H54 (cell line): ENCODE measurements at regions not wholly inside any gene's neighbourhood (a gene's known extent, or its start where the extent isn't known, plus 50 kb on each side); places are given as distances from the start of the nearest gene placed in this dataset.
"Not testable (repeated sequence)": the region's sequence is repeated elsewhere in the genome, so short reads cannot be mapped to it uniquely, and the experiment has no call there.

Experiments used
- DNase-seq: peaks from one replicate; pipeline ENCODE4 v3.0.0; 2011; ENCODE audit warnings: low spot score, mixed read lengths; ENCODE audit not compliant: insufficient read length
- FAIRE-seq: peaks from 3 replicates; lab custom pipeline; 2011; peaks lifted over from hg19 to GRCh38; lab: Jason Lieb, UNC
- POLR2A ChIP-seq: IDR thresholded peaks from 2 replicates; pipeline ENCODE4 v1.6.1; 2011; ENCODE audit warnings: low read depth, mild to moderate bottlenecking, low read length

DNA sequence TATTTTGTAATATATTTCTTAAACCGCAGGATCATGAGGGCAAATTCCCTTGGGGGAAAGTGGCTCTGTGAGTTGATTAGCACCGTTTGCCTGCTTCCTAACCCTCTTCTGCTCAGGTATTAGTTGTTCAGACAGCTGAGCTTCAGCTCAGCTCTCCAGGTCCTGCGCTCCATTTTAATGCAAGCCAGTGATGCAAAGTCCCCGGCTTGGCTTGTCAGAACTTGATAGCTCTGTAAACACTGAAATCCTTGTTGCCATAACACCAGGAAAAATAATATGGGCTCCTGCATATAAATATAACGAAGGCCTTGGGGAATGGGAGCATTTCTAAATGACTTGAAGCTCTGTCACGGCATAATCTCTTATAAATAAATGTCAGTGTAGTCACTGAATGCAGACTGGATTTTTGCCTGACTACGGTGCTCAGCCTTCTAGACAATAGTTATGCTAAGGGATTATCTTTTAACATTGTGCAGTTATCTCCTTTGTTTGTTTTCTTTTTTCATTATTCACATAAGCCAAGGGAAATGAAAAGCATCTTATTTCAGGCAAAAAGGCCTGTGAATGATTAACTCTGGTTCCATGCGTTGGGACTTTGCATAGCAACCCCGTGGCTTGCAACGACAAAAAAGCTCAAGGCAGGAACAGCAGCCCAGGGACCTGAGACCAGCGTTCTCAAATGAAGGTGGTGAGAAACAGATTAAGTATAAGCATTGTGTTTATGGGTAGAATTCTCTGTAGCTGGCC is 253.2 kb downstream of the SPRY1 start:
- DNase-seq (no peak), FAIRE-seq (no peak)
- no peak for TF ChIP-seq POLR2A

GRCh38 chr4:123651066-123651465 is 254.5 kb downstream of the SPRY1 start:
- DNase-seq (no peak), FAIRE-seq (no peak)
- TF ChIP-seq POLR2A, result no peak

DNA sequence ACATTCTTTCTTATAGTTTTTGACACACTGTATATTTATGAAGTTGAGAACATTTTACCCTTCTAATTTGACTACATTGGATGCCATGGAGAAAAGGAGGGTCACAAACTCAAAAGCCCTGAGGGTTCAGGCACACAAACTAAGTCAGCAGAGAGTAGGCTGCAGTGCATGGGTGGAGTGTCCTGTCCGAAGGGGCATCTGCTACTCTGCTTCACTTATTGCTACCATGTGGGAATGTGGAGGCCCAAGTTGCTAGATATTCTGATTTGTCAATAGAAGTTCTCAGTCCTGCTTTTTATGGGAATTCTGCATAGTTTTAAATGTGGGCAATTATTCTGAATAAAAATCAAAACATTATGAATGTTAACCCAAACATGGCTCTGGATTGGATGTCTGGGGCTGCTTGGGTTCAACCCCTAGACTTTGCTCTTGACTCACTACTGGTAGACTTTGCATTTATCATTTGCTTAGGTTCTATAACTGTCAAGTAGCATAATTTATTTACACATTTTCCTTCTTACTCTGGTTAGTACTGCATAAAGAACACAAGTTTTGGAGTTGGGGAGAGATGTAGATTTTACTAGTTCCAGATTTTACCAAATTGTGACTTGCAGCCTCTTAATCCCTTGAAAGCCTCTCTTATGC is 255.1 kb downstream of the SPRY1 start:
- no peak for TF ChIP-seq POLR2A
- FAIRE-seq (no peak), DNase-seq (no peak)

DNA sequence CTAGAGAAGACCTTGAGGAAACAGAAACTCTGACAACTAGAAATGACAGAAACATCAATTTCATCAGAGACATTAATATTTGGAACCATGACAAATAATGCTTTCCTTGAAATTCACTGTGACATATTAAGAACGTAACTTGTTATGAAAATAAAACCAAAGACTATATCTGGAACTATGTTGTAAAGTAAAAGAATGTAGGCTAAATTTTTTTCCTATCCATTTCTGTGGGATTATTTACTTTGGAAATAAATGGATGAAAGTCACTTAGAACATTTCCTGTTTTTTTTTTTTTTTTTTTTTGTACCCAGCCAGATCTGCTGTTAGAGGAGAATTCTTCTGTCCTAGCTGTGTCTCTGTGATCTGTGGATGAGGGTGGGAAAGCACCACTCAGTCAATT is 255.9 kb downstream of the SPRY1 start:
- TF ChIP-seq POLR2A, result no peak
- DNase-seq (no peak), FAIRE-seq (no peak)

DNA sequence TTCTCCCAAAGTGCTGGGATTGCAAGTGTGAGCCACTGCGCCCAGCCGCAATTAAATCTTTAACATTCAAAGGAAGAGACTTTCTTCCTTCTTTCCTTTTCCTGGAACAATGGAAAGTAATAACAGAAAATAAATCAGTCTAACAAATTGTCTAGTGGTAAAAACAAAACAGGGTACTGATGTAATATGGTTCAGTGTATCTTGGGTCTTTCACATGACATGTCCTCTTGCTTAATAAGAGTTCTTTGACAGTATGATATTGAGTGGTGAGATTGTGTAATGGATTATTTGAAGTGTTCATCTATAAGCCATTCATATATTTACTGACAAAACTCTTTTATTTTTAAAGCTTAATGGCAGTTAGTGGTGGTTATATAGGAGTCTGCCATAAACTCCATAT is 256.6 kb downstream of the SPRY1 start:
- TF ChIP-seq POLR2A, result no peak
- no peak for DNase-seq
- no peak for FAIRE-seq

- not testable (repeated sequence) for DNase-seq, FAIRE-seq
Measured at GRCh38 chr4:123656746-123657294, 260.2 kb downstream of the SPRY1 start.

DNA sequence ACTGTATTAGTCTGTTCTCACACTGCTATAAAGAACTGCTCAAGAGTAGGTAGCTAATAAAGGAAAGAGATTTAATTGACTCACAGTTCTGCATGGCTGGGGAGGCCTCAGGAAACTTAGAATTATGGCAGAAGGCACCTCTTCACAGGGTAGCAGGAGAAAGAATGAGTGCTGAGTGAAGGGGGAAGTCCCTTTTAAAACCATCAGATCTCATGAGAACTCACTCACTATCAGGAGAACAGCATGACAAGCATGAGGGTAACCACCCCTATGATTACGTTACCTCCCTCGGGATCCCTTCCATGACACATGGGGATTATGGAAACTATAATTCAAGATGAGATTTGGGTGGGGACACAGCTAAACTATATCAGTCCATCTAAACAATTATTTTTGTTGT is 261.0 kb downstream of the SPRY1 start:
- not testable (repeated sequence) for DNase-seq, FAIRE-seq

DNA sequence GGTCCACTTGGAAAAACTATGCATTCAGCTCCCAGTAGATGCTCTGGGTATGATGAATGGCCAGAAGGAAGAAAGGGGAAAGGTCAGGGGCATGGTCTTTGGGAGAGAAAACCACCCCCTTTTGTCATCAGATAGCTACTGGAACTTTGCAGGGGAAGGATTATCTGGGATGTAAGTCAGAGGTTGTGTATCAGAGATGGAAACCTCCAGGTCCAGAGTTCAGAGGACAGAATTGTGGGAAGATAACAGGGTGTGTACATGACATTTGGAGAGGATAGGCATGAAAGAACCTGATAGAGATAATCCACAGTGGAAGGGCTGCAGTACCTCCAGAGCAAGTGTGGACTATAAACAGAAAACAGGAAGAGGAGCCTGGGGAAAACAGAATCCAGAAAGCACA is 262.7 kb downstream of the SPRY1 start:
- TF ChIP-seq POLR2A, result no peak
- no peak for DNase-seq
- FAIRE-seq, result no peak

DNA sequence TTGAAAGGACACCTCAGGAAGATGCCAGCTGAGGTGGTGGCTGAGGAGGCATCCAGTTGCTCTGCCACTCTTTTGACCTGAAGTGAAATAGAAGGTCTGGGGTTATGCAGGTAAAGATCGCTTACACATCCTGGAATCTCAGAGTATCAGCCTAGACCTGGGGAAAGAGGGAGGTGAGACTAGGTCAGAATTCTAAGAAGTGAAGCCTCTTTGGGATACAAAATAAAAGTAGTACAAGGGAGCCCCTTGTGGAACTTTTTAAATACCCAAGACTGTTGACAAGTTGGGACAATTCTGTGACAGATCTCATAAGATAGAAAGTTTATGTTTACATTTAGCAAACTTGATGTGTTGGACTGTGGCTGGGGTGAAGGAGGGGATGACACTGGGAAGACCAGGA is 263.1 kb downstream of the SPRY1 start:
- TF ChIP-seq POLR2A, result no peak
- no peak for FAIRE-seq

DNA sequence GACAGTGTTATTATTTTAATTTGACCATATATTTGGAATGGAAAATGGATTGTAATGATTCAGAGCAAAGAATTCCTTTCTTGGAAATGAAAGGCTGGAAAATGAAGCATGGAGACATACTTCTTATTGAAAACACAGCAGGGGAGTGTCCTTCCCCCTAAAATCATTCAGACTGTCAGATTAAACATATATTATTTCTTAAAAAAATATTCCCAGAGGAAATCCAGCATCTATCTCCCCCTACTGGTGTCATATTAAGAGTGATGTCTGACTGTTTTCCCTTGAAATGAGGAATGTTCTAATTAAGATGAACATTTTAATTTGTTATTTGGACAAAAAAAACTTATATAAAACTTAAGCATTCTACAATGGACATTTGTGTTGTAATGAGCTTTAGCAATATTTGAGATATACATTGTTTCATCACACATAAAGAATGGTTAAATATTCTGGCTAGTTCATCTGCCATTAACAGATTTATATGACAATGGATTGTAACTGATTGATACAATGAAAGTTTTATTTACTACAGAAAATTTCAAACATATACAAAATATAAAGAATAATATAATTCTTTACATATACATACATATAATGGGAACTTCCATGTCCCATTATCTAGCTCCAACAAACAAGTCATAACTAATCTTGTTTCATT is 264.6 kb downstream of the SPRY1 start:
- FAIRE-seq (no peak), DNase-seq (no peak)
- TF ChIP-seq POLR2A, result no peak

More for the DNA sequence above, 263.1 kb downstream of the SPRY1 start:
- DNase-seq, result no peak

DNA sequence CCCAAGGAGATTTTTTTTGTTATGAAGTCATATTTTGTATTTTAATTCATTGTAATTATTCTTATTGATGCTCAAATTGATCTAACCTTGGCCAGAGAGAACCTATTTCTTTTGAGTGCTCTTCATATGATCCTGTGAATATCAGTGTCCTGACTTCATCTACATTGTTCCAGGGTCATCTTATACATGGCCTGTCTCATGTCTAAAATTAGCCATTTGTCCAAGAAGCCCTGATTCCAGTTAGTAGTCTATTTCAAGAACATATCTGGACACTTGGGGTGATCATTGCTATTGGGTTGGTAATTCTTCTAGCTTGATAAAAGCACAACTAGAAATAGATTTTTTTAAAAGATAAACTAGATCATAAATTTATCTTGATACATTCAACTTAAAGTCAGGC is 266.2 kb downstream of the SPRY1 start:
- no peak for FAIRE-seq
- no peak for DNase-seq
- no peak for TF ChIP-seq POLR2A

- no peak for DNase-seq
- TF ChIP-seq POLR2A, result no peak
- no peak for FAIRE-seq
Measured at GRCh38 chr4:123666486-123666885, 269.9 kb downstream of the SPRY1 start.

GRCh38 chr4:123667496-123667895 is 270.9 kb downstream of the SPRY1 start:
- no peak for TF ChIP-seq POLR2A
- DNase-seq (no peak), FAIRE-seq (no peak)

GRCh38 chr4:123667991-123668390 is 271.4 kb downstream of the SPRY1 start:
- DNase-seq (no peak), FAIRE-seq (no peak)
- no peak for TF ChIP-seq POLR2A
